NOMO-1 treated with DMSO at 0.1 percent for 48 hours (cell line): ENCODE measurements at regions not wholly inside any gene's neighbourhood (a gene's known extent, or its start where the extent isn't known, plus 50 kb on each side); places are given as distances from the start of the nearest gene placed in this dataset.
"Not testable (repeated sequence)": the region's sequence is repeated elsewhere in the genome, so short reads cannot be mapped to it uniquely, and the experiment has no call there.

Experiments
- DNase-seq: peaks from one replicate; lab custom pipeline; 2025; ENCODE audit not compliant: unreplicated experiment; lab: John Stamatoyannopoulos, UW

- DNase-seq, result no peak
Observed at GRCh38 chr1:159641221-159641620, 53.6 kb downstream of the APCS start.

GRCh38 chr1:159646687-159647086 lies 59.1 kb downstream of the APCS start:
- DNase-seq, result peak; percentile 96

- no peak for DNase-seq
Observed at GRCh38 chr1:159647616-159648015, 60.0 kb downstream of the APCS start.

DNA sequence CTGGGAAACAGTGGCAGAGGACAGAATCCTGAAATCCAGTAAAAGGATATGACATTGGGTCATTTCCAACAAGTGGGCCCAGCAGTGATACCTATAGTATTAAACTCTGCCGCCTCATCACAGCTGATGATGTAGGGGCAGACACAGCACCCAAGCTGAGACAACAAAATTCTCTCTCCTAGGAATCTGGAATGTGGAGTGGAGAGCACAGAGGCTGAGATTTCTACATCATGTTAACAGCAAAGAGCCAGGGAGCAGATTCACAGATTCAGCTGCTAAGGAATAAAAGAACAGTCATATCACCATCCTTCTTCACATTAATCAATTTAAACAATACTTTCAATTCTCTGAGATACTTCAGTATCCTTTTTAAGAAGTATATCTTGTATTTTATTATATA lies 61.9 kb downstream of the CRP start:
- DNase-seq, result no peak

DNA sequence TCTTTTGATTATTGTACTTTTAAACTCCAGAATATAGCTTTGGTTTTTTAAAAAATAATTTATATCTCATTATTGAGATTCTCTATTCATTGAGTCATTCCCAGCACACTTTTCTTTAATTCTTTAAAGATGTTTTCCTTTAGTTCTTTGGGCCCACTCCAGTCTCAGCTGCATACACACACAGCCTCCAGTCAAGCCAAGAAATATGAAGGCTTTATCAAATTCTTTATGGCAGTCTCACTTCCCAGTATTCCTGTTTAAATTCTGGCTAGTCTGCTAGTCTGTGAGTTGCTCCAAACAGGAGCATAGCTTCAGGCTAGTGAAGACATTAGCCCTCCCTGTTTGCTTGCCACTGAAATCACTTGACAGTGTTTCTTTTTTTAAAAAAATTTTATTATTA lies 61.2 kb downstream of the CRP start:
- DNase-seq, result no peak

- not testable (repeated sequence) for DNase-seq
Observed at GRCh38 chr1:159657477-159657876, 56.9 kb downstream of the CRP start.
